ENCODE measurements at regions not wholly inside any gene's neighbourhood (a gene's known extent, or its start where the extent isn't known, plus 50 kb on each side); places are given as distances from the start of the nearest gene placed in this dataset.

DNA sequence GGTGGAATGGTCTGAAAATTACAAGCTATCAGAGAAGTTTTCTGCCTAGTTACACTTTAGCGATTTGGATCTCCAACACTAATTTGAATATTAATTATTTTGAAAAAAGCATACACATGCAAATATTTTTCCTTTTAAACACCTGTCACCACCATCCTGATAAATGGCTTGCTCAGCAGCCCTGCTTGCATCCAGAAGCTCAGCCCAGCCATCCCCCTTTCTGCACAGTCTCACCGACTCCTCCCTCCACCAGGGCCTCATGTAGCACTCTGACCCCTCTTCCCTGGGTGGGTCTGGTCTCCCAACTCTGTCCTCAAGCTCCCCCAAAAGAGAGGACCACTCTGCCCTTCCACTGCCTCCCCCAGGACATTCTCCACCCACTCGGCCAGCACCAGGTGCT, 70.0 kb downstream of the C5orf15 start:
- no peaks in the 10 kb centered on the region for H3K9me3 Mint-ChIP-seq
- DNase-seq, result no peak
- no peaks in the 10 kb centered on the region for H3K36me3 Mint-ChIP-seq (ENCODE audit: low read depth)
- H3K27ac Mint-ChIP-seq, result no peak overlapping the region
- H3K4me1 Mint-ChIP-seq (ENCODE audit: low read depth), result no peaks in the 10 kb centered on the region
- TF ChIP-seq, protein P1, sequence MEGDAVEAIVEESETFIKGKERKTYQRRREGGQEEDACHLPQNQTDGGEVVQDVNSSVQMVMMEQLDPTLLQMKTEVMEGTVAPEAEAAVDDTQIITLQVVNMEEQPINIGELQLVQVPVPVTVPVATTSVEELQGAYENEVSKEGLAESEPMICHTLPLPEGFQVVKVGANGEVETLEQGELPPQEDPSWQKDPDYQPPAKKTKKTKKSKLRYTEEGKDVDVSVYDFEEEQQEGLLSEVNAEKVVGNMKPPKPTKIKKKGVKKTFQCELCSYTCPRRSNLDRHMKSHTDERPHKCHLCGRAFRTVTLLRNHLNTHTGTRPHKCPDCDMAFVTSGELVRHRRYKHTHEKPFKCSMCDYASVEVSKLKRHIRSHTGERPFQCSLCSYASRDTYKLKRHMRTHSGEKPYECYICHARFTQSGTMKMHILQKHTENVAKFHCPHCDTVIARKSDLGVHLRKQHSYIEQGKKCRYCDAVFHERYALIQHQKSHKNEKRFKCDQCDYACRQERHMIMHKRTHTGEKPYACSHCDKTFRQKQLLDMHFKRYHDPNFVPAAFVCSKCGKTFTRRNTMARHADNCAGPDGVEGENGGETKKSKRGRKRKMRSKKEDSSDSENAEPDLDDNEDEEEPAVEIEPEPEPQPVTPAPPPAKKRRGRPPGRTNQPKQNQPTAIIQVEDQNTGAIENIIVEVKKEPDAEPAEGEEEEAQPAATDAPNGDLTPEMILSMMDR (IDR thresholded peaks at IDR 0.05), result no peak
- H3K4me3 Mint-ChIP-seq, result no peak overlapping the region
- H3K27me3 Mint-ChIP-seq (ENCODE audit: insufficient read depth), result peaks cover 57% of the 10 kb centered on the region

DNA sequence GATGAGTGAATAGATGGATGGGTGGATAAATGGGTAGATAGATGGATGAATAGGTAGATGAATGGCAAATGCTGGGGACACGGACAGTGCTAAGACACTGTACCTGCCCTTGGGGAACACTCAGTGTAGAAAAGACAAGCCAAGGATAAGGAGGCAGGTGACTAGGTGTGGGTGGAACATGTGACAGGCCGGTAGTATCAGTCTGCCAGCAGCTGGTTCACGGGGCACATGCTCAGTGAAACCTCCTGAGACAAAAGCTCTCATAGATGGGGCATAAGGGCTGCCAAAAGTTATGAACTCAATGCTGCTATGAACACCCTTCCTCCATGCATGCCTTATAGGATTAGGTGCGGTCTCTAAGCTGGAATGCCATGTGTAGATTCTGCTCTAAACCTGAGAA, 71.0 kb downstream of the C5orf15 start:
- no peak overlapping the region for H3K4me3 Mint-ChIP-seq
- H3K9me3 Mint-ChIP-seq, result no peaks in the 10 kb centered on the region
- no peak overlapping the region for H3K27ac Mint-ChIP-seq
- peaks cover 54% of the 10 kb centered on the region for H3K27me3 Mint-ChIP-seq (ENCODE audit: insufficient read depth)
- TF ChIP-seq, protein P1 (IDR thresholded peaks at IDR 0.05), result no peak
- H3K4me1 Mint-ChIP-seq (ENCODE audit: low read depth), result no peaks in the 10 kb centered on the region
- no peak for DNase-seq
- H3K36me3 Mint-ChIP-seq (ENCODE audit: low read depth), result no peaks in the 10 kb centered on the region

DNA sequence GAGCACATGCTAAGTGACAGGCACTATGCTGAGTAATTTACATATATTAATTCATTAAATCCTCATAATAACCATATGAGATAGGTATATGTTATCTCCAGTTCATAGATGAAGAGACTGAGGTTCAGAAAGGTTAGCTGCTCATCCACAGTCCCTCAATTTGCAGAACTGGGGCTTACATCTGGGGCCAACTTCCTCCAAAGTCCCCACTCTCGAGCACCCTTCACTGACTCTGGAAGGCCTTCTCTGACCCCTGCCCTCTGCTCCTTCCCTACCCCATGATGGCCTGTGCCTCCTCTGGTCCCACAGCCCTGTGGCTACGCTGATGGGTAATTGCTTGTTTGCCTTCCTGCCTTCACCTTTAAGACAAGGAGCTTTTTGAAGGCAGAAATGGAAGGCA, 71.6 kb downstream of the C5orf15 start:
- H3K36me3 Mint-ChIP-seq (ENCODE audit: low read depth), result no peaks in the 10 kb centered on the region
- H3K27me3 Mint-ChIP-seq (ENCODE audit: insufficient read depth), result peaks cover 53% of the 10 kb centered on the region
- H3K4me1 Mint-ChIP-seq (ENCODE audit: low read depth), result no peaks in the 10 kb centered on the region
- H3K9me3 Mint-ChIP-seq, result no peaks in the 10 kb centered on the region
- H3K27ac Mint-ChIP-seq, result no peak overlapping the region
- no peak for DNase-seq
- TF ChIP-seq, protein P1 (IDR thresholded peaks at IDR 0.05), result no peak
- H3K4me3 Mint-ChIP-seq, result no peak overlapping the region

DNA sequence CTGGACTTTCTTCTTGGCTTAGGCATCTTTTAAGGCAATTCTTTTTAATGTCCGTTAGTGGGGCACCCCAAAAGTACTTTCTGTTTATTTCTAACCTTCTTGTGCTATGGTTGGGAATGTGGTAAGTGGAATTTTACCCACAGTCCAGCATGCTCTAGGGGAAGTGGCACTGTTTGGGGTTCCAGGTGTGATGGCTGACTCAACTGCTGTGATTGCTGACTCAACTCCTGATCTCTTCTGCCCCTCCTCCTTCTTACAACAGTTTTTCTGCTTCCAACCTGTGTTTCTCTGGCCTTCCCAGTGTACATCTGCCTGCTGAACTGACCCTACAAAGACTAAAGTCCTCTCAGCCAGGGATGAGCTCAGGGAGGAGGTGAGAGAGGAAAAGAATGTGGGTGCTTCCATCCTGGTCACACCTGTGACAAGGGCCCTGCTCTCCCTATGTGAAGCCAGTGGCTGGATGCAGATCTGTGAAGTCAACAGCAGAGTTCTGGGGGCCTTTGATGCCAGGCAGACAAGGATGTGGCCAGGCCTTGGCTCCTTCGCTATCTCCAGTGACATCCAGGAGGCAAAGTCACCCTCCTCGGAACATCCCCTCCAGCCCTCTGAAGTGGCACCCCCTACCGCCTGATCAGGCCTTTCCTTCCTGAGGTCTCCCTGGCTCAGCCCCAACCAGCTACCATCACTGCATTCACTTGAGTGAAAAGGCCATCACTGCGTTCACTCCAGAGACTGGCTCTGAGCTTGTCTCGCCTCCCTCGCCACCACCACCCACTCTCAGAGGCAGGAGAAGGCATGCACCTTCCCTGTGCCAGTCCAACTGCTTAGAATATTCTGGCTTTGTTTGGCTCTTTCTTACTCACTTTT, 72.2 kb downstream of the C5orf15 start:
- Mint-ChIP-seq H3K27me3 (ENCODE audit: insufficient read depth) (peaks cover 52% of the 10 kb centered on the region), H3K9me3 (no peaks in the 10 kb centered on the region), H3K27ac (no peak overlapping the region), H3K4me1 (ENCODE audit: low read depth) (no peaks in the 10 kb centered on the region), H3K4me3 (no peak overlapping the region), H3K36me3 (ENCODE audit: low read depth) (no peaks in the 10 kb centered on the region)
- TF ChIP-seq, protein P1 (IDR thresholded peaks at IDR 0.05), result no peak
- no peak for DNase-seq

DNA sequence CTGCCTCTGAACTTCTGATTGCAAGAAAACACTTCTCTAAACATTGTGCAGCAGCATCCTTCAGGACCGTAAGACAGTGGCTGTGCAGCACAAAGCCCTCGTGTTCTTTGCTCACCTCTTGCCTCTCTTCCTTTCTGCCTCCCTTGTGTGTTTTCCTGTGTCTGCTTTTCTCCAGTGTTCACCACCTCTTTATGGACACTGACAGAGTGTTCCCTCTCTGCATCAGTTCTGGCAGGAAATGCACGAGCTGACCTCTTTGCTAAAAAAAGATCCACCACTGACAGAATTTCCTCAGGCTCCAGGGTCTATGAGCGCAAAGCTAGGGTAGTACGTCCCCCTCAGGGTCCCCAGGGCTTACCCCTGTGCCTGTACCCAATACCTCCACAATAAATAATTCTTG, 74.3 kb downstream of the C5orf15 start:
- Mint-ChIP-seq H3K36me3 (ENCODE audit: low read depth) (no peaks in the 10 kb centered on the region), H3K27me3 (ENCODE audit: insufficient read depth) (peaks cover 43% of the 10 kb centered on the region; the same call in 1 of the 2 replicates), H3K4me3 (no peak overlapping the region), H3K27ac (no peak overlapping the region), H3K4me1 (ENCODE audit: low read depth) (no peaks in the 10 kb centered on the region), H3K9me3 (no peaks in the 10 kb centered on the region)
- DNase-seq, result no peak
- TF ChIP-seq, protein P1 (IDR thresholded peaks at IDR 0.05), result no peak
